Suppressor macrophage treated with lipopolysaccharide for 4 hours (primary cell): ENCODE measurements at regions not wholly inside any gene's neighbourhood (a gene's known extent, or its start where the extent isn't known, plus 50 kb on each side); places are given as distances from the start of the nearest gene placed in this dataset.

ENCODE experiments used
- DNase-seq: peaks from one replicate; pipeline ENCODE4 v3.0.0-alpha.2; 2020

- DNase-seq: no peak
Measured at GRCh38 chr11:45723397-45723796, 58.0 kb upstream of the CHST1 start.

GRCh38 chr11:45722144-45722543 is 56.7 kb upstream of the CHST1 start:
- DNase-seq: no peak

GRCh38 chr11:45717526-45717925 is 52.1 kb upstream of the CHST1 start:
- DNase-seq: no peak

- DNase-seq: no peak
Measured at GRCh38 chr11:45715418-45715817, 50.0 kb upstream of the CHST1 start.
